SU-DHL-6 (cell line): ENCODE measurements at regions not wholly inside any gene's neighbourhood (a gene's known extent, or its start where the extent isn't known, plus 50 kb on each side); places are given as distances from the start of the nearest gene placed in this dataset.

Source experiments
- H2AFZ ChIP-seq: fragments of 200-600 bp; sonication (generic); 2 replicates; pipeline ENCODE4 v1.6.1; 2014; ENCODE audit warnings: low read depth, mild to moderate bottlenecking, moderate library complexity, mixed read lengths, antibody characterized with exemption, low read length; ENCODE audit not compliant: severe bottlenecking
- H3F3A ChIP-seq: fragments of 200-600 bp; shearing (Covaris generic); 2 replicates; pipeline ENCODE4 v1.6.0; 2016; ENCODE audit warnings: antibody characterized with exemption, mild to moderate bottlenecking; ENCODE audit not compliant: insufficient read depth
- H3K27ac ChIP-seq: fragments of 200-600 bp; sonication (generic); 2 replicates; pipeline ENCODE4 v1.5.1; 2016; ENCODE audit warnings: low read depth, mild to moderate bottlenecking, low read length, moderate library complexity, mixed read lengths
- H3K27me3 ChIP-seq: fragments of 200-600 bp; sonication (generic), shearing (Covaris generic); 2 replicates; pipeline ENCODE4 v1.6.0; 2014; ENCODE audit warnings: mild to moderate bottlenecking, low read length
- H3K36me3 ChIP-seq: fragments of 200-600 bp; sonication (generic); 2 replicates; pipeline ENCODE4 v1.6.1; 2014; ENCODE audit warnings: mild to moderate bottlenecking, low read length, mixed read lengths
- H3K4me2 ChIP-seq: fragments of 300-600, 200-600 bp; shearing (Covaris generic), sonication (generic); 2 replicates; pipeline ENCODE4 v1.6.0; 2014; ENCODE audit warnings: low read length, low read depth, mild to moderate bottlenecking; ENCODE audit not compliant: poor library complexity, severe bottlenecking
- H3K4me3 ChIP-seq: fragments of 200-600 bp; sonication (generic); 2 replicates; pipeline ENCODE4 v1.5.1; 2014; ENCODE audit warnings: antibody characterized with exemption, low read length, mild to moderate bottlenecking, mixed read lengths; ENCODE audit not compliant: insufficient read depth, poor library complexity, severe bottlenecking
- H3K79me2 ChIP-seq: fragments of 200-600 bp; sonication (generic); 2 replicates; pipeline ENCODE4 v1.6.1; 2014; ENCODE audit warnings: mild to moderate bottlenecking, low read length, moderate library complexity; ENCODE audit not compliant: insufficient read depth
- H3K9ac ChIP-seq: fragments of 200-600 bp; sonication (generic); 2 replicates; pipeline ENCODE4 v1.7.0; 2014; ENCODE audit warnings: mild to moderate bottlenecking, low read length
- H3K9me2 ChIP-seq: fragments of 200-600 bp; sonication (generic); replicated peaks from 2 replicates; pipeline ENCODE4 v1.6.1; 2014; ENCODE audit warnings: low read length; ENCODE audit not compliant: insufficient read depth
- H3K9me3 ChIP-seq: fragments of 200-600 bp; sonication (generic); 2 replicates; pipeline ENCODE4 v1.6.1; 2014; ENCODE audit warnings: low read length, mixed read lengths; ENCODE audit not compliant: insufficient read depth
- H4K20me1 ChIP-seq: fragments of 200-600 bp; sonication (generic); 2 replicates; pipeline ENCODE4 v1.6.1; 2014; ENCODE audit warnings: low read depth, mild to moderate bottlenecking, antibody characterized with exemption, low read length, moderate library complexity, mixed read lengths
- EZH2phosphoT487 ChIP-seq: fragments of 200-600 bp; sonication (generic), shearing (Covaris generic); conservative IDR thresholded peaks from 2 replicates; pipeline ENCODE4 v1.6.1; 2018; ENCODE audit warnings: mild to moderate bottlenecking, antibody characterized with exemption, low read length, moderate library complexity, mixed read lengths
- TF ChIP-seq, protein P1 (sequence below): fragments of 200-600 bp; sonication (generic); IDR thresholded peaks from one replicate; pipeline ENCODE4 v1.5.1; 2017; ENCODE audit warnings: antibody characterized with exemption, mild to moderate bottlenecking, low read length, moderate library complexity; ENCODE audit not compliant: insufficient read depth, poor library complexity, severe bottlenecking

DNA sequence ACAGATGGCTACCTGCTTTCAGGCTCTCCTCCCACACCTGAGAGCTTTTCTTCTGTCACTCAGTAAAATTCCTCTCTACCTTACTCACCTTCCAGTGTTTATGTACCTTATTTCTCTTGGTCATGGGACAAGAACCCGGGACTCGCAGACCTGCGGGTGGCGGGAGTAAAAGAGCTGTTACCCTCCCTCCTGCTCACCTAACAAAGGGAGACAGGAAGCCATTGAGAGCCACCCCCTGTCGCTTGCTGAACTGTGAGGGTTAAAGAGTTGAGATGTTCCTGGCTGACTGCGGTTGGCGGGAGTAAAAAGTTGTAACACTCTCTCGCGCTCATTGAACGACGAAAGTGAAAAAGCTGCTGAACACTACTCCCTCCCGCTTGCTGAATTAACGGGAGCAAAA lies 1935.1 kb upstream of the FLRT2 start:
- Histone ChIP-seq H2AFZ (no peak overlapping the region), H3K36me3 (no peaks in the 10 kb centered on the region), H3K27me3 (no peaks in the 10 kb centered on the region), H3K27ac (no peak overlapping the region), H3F3A (no peaks in the 10 kb centered on the region), H3K4me2 (no peak overlapping the region), H3K9ac (no peak overlapping the region), H3K79me2 (no peaks in the 10 kb centered on the region), H3K9me3 (no peaks in the 10 kb centered on the region), H3K4me3 (no peak overlapping the region), H3K9me2 (no peaks in the 10 kb centered on the region), H4K20me1 (no peaks in the 10 kb centered on the region)
- no peak for TF ChIP-seq EZH2phosphoT487
- TF ChIP-seq, protein P1, sequence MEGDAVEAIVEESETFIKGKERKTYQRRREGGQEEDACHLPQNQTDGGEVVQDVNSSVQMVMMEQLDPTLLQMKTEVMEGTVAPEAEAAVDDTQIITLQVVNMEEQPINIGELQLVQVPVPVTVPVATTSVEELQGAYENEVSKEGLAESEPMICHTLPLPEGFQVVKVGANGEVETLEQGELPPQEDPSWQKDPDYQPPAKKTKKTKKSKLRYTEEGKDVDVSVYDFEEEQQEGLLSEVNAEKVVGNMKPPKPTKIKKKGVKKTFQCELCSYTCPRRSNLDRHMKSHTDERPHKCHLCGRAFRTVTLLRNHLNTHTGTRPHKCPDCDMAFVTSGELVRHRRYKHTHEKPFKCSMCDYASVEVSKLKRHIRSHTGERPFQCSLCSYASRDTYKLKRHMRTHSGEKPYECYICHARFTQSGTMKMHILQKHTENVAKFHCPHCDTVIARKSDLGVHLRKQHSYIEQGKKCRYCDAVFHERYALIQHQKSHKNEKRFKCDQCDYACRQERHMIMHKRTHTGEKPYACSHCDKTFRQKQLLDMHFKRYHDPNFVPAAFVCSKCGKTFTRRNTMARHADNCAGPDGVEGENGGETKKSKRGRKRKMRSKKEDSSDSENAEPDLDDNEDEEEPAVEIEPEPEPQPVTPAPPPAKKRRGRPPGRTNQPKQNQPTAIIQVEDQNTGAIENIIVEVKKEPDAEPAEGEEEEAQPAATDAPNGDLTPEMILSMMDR = no peak

DNA sequence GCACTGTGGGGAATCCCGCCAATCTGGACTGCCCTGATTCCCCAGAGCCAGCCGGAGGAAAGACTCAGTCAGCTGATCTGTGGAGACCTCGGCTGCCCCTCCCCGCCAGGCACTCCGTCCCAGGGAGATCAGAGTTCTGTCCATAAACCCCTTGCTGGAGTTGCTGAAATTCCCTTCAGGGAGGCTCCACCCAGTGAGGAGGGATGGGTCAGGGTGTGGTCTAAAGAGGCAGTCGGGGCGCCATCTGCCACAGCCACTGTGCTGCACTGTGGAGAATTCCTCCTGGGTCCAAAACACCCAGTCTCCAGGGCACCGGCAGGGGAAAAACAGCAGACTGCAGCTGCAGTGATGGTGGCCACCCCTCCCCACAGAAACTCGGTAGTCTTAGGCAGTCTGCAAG lies 1922.3 kb upstream of the FLRT2 start:
- no peak overlapping the region for H3K27ac ChIP-seq
- no peak overlapping the region for H2AFZ ChIP-seq
- H3K4me3 ChIP-seq = no peak overlapping the region
- H3K9ac ChIP-seq = no peak overlapping the region
- no peaks in the 10 kb centered on the region for H3F3A ChIP-seq
- no peaks in the 10 kb centered on the region for H3K9me2 ChIP-seq
- H3K36me3 ChIP-seq = no peaks in the 10 kb centered on the region
- no peaks in the 10 kb centered on the region for H3K27me3 ChIP-seq
- H3K9me3 ChIP-seq = no peaks in the 10 kb centered on the region
- H3K79me2 ChIP-seq = no peaks in the 10 kb centered on the region
- TF ChIP-seq, protein P1 = no peak
- TF ChIP-seq EZH2phosphoT487 = no peak
- H3K4me2 ChIP-seq = no peak overlapping the region
- H4K20me1 ChIP-seq = no peaks in the 10 kb centered on the region

DNA sequence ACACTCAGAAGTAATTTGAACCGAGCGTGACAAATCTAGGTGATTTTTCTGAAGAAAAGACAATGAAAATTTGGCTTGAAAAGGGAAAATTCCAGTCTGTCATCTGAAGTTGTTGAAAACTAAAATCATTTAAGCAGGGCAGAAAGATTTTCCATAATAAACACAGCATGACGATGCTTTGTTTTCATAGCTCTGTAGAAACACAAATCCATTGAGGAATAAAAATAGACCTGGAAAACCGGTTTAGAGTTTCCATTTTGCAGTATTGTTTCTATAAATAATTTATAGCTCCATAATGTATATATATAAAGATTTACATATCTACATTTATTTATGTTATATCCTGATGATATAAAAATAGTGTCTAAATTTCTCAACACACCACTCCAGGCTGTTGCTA lies 1918.5 kb upstream of the FLRT2 start:
- no peak overlapping the region for H3K9ac ChIP-seq
- H3K9me3 ChIP-seq = no peaks in the 10 kb centered on the region
- no peaks in the 10 kb centered on the region for H4K20me1 ChIP-seq
- TF ChIP-seq, protein P1 = no peak
- no peak for TF ChIP-seq EZH2phosphoT487
- no peaks in the 10 kb centered on the region for H3K36me3 ChIP-seq
- no peaks in the 10 kb centered on the region for H3K79me2 ChIP-seq
- H3K4me3 ChIP-seq = no peak overlapping the region
- H3F3A ChIP-seq = no peaks in the 10 kb centered on the region
- no peaks in the 10 kb centered on the region for H3K9me2 ChIP-seq
- no peak overlapping the region for H3K4me2 ChIP-seq
- H2AFZ ChIP-seq = no peak overlapping the region
- no peaks in the 10 kb centered on the region for H3K27me3 ChIP-seq
- no peak overlapping the region for H3K27ac ChIP-seq

GRCh38 chr14:83611906-83612390 lies 1918.0 kb upstream of the FLRT2 start:
- H3K79me2 ChIP-seq = no peaks in the 10 kb centered on the region
- no peaks in the 10 kb centered on the region for H3F3A ChIP-seq
- H3K4me2 ChIP-seq = no peak overlapping the region
- H2AFZ ChIP-seq = no peak overlapping the region
- H3K36me3 ChIP-seq = no peaks in the 10 kb centered on the region
- no peaks in the 10 kb centered on the region for H3K9me2 ChIP-seq
- H3K27me3 ChIP-seq = no peaks in the 10 kb centered on the region
- TF ChIP-seq, protein P1 = no peak
- TF ChIP-seq EZH2phosphoT487 = no peak
- H3K4me3 ChIP-seq = no peak overlapping the region
- no peak overlapping the region for H3K9ac ChIP-seq
- no peaks in the 10 kb centered on the region for H4K20me1 ChIP-seq
- H3K27ac ChIP-seq = no peak overlapping the region
- H3K9me3 ChIP-seq = no peaks in the 10 kb centered on the region
